LHCN-M2 (cell line): ENCODE measurements at regions not wholly inside any gene's neighbourhood (a gene's known extent, or its start where the extent isn't known, plus 50 kb on each side); places are given as distances from the start of the nearest gene placed in this dataset.
A peak's percentile ranks its signal among the peaks of the same experiment; 100 is the strongest.

Experiments
- DNase-seq: peaks from one replicate; pipeline ENCODE4 v3.0.0-alpha.2; 2012; ENCODE audit warnings: low read depth

DNA sequence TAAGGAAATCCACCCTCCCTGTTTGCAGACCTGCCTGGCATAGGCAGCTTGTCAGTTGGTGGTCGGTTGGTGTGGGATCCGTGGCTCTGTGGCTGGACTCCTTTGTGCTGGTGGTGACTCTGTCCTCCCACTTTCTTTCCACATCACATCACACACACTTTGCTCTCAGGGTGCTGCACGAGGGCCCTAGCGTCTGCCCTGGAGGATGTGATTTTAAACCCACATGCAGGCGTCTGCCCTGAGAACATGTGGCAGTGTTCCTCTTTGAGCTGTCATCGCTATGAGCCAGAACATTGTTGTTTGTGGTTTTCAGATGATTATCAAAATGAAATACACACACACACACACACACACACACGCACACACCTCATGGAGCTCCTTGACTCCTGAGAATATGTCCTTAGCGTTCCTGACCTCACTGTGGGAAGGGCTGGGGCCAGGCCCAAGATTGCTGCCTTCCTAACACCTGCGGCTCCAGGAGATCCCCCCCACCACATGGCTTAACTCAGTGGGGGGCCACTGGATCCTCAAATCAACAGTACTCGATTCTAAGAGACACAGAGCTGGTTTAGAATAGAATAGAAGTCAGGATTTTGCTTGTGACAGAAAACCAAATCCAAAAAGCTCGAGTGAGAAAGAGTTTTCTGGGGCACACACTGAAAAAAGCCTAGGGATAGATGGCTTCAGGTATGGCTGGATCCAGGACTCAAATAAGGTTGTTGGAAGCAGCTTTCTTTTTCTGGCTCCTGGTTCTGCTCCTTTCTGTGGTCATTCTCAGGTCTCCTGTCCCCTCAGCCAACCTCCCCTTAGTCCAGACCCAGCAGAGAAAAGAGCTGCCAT lies 54.8 kb downstream of the RTP5 start:
- peak; percentile 18 for DNase-seq

DNA sequence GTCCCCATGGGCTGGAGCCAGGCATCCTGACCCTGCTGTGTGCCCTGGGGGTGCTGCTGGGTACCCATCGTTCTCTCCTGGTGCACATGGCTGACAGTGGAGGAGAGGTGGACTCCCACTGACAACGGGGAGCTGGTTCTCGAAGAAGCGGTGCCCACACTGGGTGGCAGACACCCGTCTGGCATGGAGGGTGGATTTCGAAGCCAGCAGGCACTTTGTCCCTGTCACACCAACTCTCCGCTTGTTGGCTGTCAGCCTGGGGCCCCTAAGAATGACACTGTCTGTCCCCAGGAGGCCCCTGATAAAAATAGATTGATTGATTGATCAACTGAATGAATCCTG lies 55.4 kb downstream of the RTP5 start:
- DNase-seq, result no peak

DNA sequence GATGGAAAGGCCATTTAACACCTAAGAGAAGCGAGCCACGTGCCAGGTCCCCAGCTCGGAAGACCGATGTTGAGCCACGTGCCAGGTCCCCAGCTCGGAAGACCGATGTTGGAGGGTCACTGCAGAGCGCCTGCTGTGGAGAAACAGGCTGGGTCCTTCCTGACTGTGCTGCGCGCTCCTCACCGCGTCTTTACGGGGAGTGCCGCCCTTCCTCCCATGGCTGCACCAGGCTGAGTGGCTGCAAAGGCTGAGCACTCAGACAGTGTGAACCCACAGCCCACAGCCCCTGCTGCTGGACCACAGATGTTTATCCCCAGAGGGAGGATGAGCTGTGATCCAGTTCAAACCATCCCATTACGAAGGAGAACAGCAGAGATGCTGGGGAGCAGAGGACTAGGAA lies 55.7 kb downstream of the RTP5 start:
- DNase-seq, result no peak

DNA sequence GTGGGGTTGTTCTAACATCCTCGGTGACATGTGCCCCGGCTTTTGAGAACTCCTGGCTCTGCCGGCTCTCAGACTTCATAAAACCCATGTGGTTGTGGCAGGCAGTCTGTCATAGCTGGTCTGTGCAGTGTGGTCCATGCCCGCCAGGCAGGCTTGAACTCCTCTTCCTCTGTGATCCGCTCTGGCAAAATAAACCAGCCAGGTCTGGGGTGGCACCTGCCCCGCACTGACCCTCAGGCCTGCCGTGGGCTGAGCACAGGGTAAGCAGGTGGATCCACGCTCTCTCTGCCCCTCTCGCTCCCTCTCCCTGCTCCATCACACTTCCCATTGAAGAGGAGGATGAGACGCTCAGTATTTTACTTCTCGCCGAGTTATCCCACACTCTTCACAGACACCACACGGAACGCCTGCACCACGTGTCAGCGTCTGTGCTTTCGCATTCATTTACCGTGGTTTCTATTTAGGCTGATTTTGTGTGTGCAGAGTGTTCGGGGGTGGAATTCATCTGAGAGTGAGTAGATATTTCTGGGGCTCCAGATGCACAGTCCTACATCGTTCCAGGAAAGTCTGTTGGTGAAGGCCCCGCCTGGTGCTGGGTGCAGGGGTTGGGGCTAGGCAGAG lies 56.4 kb downstream of the RTP5 start:
- no peak for DNase-seq

DNA sequence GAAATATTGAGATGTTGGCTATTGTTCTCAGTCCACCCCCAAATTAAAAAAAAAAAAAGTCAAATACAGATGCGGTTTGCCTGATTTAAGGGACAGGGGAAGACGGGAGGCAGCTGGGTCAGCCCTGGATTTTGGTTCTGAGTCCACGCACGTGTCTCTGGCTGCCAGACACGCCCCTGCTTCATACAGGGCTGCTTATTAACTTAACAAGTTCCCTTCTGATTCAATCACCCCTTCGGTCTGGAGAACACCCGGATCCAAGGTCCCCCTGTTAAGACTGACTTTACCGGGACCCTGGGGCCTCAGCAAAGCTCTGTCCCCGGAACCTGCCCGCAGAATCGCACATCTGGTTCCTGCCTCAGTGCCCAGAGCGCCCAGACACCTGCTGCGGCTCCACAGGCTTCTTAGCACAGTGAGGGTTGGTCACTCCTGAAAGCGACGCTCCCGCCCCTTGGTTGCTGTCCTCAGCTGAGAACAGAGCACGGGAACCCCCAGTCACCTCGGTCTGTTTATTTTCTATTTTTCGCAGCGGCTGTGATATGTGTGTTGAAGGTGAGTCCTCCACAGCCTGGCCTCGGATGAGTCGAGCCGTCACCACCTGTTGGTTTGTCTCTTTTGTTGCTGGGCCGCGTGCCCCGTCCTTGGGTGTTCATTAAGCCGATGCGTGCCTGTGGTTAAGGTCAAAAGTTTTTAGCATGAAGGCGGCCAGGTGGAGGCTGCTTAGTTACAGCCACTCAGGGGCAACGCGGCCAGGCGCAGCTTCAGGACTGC lies 57.2 kb downstream of the RTP5 start:
- DNase-seq, result no peak

DNA sequence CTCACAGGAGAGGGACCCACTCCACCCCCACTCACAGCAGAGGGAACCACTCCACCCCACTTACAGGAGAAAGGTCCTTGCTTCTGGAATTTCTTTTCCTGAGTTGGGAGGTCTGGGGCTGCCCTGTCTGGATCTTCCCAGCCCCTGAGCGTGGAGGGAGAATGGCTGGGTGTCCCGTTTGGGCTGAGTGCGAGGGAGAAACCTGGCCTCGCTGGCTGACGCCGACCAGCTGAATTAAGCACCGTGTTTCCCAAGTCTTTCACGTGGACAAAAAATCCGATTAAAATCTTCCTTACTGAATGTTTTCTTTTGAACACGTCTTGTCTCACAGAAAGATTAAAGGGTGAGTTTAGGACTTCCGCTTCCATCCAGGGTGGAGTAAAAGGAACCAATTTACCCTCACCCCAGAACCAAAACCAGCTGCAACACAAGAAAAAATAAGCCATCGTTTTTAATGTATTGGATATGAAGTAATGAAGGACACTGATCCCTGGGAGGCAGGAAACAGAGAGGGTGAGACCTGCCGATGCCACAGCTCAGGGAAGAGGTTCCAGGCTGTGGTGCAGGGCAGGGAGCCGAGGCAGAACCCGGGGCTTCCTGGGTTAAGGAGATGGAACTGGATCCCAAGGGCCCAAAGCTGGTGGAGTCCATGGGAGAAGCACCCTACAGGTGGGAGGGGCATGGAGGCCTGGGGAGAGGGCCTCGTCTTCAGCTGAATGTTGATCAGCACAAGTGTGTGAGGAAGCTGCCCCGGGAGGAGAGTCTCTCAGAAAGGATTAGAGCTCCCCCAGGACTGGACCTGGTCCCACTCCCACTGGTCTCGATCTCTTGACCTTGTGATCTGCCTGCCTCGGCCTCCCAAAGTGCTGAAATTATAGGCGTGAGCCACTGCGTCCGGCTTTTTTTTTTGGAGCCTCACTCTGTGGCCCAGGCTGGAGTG lies 60.3 kb downstream of the RTP5 start:
- DNase-seq, result no peak

DNA sequence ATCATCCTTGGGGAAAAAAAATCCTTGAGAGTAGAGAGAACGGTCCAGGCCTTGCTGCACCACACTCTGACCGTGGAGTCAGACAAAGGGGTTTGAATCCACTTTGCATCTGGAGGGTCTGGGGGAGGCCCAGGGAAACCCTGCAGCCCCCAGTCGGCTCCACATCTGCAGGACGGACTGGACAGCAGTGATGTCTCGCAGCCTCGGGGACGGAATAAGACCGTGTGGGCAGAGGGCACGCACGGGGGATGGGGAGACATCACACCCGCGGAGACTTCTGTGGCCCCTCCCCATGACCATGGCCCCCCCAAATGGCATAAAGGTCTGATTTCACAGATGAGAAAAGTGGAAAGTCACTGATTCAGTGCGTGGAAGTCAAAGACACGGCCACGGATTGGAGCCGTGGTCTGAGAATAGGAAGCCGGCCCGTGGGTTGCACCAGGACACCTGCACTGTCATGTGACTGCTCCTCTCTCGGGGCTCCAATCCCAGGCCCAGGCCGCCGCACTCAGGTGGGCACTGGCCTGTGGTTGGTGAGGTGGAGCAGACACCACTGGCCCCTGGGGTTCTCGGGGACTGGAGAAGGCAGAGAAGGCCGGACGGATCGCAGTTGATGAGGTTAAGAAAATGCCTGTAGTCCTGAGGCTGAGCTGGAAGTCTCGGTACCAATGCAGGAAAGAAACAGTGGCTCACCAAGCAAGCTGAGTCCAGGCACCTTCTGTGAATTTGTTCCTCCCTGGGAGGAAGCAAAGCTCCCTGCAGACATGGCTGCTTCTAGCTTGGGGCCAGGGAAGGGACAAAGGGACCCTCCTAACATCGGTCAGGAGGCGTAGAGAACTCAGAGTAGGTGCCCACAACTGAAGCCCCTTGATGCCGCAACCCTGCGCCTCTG lies 61.8 kb downstream of the RTP5 start:
- DNase-seq, result no peak

DNA sequence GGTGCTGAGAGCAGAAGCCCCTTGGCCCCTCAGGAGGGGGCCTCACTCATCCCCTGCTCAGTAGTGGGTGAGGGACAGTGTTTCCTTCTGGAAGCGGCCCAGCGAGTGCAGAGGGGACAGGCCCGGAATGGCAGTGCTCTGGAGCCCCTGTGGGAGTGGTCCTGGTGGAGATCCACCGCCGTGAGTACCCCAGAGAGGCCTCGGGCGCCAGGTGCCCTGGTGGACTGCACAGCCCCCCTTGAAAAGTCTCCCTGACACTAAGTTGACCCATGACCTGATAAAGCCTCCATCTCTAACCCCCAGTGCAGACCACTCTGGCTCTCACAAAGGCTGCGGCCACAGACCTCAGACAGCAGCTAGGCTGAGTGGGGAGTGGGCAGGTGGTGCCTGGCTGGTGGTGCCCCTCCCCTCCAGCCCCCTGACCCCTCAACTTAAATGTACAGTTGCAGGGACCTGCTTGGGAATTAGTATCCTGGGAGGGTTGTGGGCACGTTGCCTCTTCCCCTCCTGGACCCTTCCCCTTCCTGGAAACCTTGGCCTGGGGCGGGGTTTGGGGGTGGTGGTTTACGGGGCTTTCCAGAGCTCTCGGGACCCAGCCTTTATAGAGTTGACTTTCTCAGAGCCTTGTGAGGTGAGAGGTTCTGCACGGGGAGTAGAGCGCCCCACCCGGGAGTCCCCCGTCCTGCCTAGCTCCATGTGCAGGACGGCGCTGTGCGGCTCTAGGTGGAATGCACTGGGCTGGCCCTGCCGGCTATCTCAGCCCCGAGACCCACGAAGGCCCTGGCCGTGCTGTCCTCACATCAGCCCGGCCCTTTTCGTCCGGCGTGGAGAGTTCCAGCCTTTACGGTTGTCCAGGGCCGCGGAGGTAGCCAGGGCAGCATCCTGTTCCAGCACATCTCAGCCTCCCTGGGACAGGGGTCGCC lies 62.7 kb downstream of the RTP5 start:
- DNase-seq, result no peak

DNA sequence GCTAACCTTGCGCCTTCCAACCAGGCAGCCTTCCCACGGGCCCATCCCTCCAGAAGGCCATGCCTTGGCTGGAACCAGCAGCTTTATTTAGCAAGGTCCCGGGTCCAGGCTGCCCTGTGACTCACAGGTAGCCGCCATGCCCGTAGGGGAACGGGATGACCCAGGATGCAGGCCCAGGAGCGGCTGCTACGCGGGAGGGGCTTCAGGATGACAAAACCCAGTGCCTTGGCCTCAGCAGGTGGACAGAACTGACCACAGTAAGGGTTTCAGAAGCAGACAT lies 63.3 kb downstream of the RTP5 start:
- DNase-seq, result no peak

DNA sequence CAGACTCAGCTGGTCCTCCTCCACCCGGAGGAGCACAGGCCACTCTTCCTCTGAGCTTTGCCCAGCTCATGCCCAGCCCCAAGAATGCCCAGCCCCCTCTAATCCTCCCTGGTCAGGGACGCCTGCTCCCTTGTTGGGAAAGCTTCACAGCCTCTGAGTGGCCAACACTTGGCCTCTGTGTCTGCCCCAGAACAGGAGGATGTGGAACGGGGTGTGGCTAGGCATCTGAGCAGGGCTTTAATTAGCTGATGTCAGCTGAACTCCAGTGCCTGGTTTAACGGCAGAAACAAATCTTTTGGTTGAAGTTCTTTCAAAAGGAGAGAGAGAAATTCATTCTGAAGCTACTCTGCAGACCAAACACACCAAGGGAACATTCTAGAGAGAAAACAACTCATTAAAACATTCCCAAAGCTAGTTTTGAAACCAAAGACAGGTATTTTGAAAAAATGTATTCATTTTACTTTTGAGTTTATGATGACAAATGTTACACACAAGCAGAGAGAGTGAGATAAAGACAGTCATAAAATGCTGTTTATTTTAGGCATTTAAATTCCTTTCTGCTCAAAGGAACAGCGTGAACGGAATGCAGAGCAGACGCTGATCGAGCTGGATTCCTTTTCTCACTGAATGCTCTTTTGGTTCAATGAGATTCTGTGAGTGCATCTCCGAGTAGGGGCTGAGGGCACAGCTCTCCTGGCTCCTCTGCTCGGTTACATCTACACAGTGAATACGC lies 63.8 kb downstream of the RTP5 start:
- DNase-seq, result peak; percentile 43

DNA sequence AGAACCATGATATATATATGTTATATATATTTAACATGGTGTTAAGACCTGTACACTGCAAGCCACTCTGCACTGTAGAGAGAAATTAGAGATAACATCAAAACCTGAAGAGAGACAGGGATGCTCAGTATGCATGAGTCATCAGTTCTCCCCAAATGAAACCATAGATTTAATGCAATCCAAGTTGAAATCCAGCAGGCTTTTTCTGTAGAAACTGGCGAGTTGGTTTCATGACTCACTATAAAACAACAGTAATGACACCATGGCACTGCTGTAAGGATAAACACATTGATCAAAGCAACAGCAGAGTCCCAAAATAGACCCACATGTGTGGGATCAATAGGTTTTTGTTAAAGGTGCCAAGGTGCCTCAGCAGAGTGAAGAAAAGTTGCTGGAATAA lies 65.8 kb downstream of the RTP5 start:
- peak; percentile 76 for DNase-seq

DNA sequence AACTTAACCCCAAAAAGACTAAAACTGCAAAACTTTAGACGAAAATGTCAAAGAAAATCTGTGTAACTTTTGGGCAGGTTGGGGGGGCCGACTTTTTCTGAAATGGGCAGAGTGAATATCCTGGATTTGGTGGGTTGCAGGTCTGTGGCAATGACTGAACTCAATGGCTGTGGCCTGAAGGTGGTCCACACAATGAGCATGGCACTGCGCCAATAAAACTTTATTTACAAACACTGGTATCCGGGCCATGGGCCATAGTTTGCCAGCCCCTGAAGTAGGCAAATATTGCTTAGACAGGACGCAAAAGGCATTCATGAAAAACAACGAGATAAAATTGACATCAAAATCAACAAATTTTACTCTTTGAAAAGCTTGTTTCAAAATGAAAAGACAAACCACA lies 66.2 kb downstream of the RTP5 start:
- no peak for DNase-seq

DNA sequence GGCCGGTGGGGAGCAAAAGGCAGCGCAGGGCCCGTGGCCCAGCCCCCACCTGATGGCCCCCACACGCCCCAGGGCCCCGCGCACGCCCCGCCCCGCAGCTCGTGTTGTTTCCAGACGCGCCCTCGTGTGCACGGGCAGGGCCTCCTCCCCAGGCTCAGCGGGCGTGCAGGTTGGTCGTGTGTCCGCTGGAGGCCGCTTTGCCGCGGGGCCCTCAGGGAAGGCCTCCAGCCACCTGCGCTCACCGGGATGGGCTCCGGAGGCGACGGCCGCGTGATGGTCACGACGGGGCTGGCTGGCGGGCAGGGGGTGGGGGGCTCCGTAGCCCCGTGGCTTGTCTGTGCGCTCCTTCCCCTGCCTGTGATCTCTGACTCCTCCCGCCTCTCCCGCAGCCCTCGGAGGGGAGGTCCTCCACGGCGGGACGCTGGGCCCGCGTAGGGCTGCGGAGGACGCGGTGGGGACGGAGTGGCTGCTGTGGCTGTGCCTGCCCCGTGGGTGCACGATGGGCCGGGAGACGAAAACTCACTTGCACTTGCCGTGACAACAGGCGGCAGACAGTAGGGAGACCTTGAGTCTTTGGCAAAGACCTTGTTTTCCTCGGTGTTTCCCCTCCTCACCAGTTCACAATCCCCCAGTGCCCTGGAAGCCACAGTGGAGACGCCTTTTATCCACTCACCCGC lies 67.1 kb downstream of the RTP5 start:
- DNase-seq, result no peak

DNA sequence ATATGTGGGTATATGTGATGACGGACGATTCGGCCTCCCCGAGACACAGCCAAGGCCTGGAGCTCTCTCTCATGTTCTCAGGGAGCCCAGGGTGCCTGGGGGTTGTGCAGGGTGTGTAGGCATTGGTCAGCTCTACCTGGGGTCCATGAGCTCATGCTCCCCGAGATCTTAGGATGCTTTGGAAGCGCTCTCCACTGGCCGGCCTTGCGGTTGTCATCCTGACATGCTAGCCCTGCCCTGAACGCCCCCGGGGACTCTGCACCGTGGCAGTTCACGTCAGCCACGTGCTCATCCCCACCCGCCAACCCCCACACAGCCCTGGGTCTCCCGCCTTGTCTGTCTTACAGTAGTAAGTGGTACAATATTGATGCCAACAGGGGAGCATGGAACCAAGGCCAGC lies 67.8 kb downstream of the RTP5 start:
- DNase-seq, result no peak

DNA sequence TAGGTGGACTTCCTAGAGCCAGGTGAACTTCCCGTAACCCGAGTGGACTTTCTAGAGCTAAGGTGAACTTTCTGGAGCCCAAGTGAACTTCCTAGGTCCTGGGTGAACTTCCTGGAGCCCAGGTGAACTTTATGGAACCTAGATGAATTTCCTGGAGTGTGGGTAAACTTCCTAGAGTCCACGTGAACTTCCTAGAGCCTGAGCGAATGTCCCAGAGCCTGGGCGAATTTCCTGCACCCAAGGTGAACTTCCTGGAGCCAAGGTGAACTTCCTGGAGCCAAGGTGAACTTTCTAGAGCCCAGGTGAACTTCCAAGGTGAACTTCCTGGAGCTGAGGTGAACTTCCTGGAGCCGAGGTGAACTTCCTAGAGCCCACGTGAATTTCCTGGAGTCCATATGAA lies 70.0 kb downstream of the RTP5 start:
- DNase-seq, result no peak

DNA sequence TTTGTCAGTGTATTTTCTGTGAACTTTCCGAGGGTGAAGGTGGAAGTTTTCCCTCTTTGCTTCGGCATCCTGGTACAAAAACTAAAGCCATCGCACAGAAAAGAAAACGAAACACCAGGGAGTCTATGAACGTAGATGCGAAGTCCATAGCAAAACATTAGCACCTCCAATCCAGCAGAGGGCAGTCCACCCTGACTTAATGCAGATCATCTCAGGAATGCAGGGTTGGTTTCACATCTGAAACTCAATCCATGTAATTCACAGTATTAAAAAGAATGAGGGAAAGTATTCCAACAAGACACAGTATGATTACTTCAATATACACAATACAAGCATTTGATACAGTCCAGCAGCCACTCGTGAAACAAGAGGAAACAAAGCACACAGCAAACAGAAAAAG lies 70.8 kb downstream of the RTP5 start:
- DNase-seq, result no peak

DNA sequence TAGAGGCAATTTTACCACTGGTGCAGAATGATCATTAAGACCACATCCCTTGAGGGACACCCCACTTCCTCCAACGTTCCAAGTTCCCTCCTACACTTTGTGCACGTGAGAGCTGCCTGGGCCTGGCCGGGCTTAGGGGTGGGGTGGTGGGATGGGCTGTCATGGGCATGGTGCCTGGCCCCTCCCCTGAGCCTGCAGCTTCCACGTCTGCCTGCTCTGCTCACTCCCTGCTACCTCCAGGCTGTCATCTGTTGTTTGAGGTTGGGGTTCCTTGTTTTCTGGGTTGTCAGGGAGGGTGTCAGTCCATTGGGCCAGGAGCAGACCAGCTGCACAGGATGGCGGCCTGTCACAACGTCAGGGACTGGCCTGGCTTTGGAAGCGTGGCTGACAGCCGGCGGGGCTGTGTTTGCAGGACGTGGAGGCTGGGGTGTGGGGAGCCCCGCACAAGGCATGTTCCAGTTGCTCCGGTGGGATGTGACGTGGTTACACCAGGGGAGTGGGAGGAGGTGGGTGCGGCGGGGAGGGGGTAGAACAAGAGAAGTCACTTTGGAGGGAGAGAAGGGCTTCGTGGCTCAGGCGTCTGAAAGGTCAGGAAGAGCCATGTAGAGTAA lies 72.3 kb downstream of the RTP5 start:
- DNase-seq, result no peak
